GM23338 (cell line): ENCODE measurements at regions not wholly inside any gene's neighbourhood (a gene's known extent, or its start where the extent isn't known, plus 50 kb on each side); places are given as distances from the start of the nearest gene placed in this dataset.

Experiments
- ATAC-seq: fragments of 200-7000 bp; cut with Tn5 transposase; 3 replicates; pipeline ENCODE4 v1.9.1; 2020
- DNase-seq: peaks from one replicate; pipeline ENCODE4 v3.0.0-alpha.2; 2015; ENCODE audit warnings: low spot score
- H2AFZ ChIP-seq: fragments of 200-600 bp; sonication (generic); 2 replicates; pipeline ENCODE4 v1.8.0; 2016; ENCODE audit warnings: antibody characterized with exemption, mild to moderate bottlenecking, moderate library complexity
- H3F3A ChIP-seq: fragments of 200-600 bp; sonication (generic); replicated peaks from 2 replicates; pipeline ENCODE4 v1.8.0; 2017; ENCODE audit warnings: antibody characterized with exemption, mixed run types, low read depth
- H3K27ac ChIP-seq: fragments of 200-600 bp; sonication (generic); 2 replicates; pipeline ENCODE4 v1.6.1; 2016; ENCODE audit warnings: low read depth
- H3K27me3 ChIP-seq: fragments of 200-600 bp; sonication (generic); 2 replicates; pipeline ENCODE4 v1.8.0; 2016; ENCODE audit warnings: mild to moderate bottlenecking, mixed run types, moderate library complexity; ENCODE audit not compliant: insufficient read depth
- H3K36me3 ChIP-seq: fragments of 200-600 bp; sonication (generic); 2 replicates; pipeline ENCODE4 v1.8.0; 2016; ENCODE audit warnings: mild to moderate bottlenecking; ENCODE audit not compliant: insufficient read depth
- H3K4me1 ChIP-seq: fragments of 200-600 bp; sonication (generic); 2 replicates; pipeline ENCODE4 v1.8.0; 2016; ENCODE audit warnings: mild to moderate bottlenecking, moderate library complexity; ENCODE audit not compliant: insufficient read depth
- H3K4me2 ChIP-seq: fragments of 200-600 bp; sonication (generic); 2 replicates; pipeline ENCODE4 v1.7.1; 2017; ENCODE audit warnings: mixed run types
- H3K4me3 ChIP-seq: fragments of 200-600 bp; sonication (generic); 2 replicates; pipeline ENCODE4 v1.6.1; 2016; ENCODE audit warnings: mixed run types
- H3K79me2 ChIP-seq: fragments of 200-600 bp; sonication (generic); replicated peaks from 2 replicates; pipeline ENCODE4 v1.8.0; 2017; ENCODE audit warnings: mild to moderate bottlenecking; ENCODE audit not compliant: insufficient read depth
- H3K9me2 ChIP-seq: fragments of 200-600 bp; sonication (generic); 2 replicates; pipeline ENCODE4 v1.8.0; 2017; ENCODE audit not compliant: insufficient read depth
- H4K20me1 ChIP-seq: fragments of 200-600 bp; sonication (generic); replicated peaks from 2 replicates; pipeline ENCODE4 v1.8.0; 2017; ENCODE audit warnings: mild to moderate bottlenecking; ENCODE audit not compliant: insufficient read depth
- H3K27ac Mint-ChIP-seq: 2 replicates; pipeline ENCODE4 v1.8.0; 2020; ENCODE audit warnings: inconsistent platforms, mild to moderate bottlenecking, moderate library complexity, mixed read lengths
- H3K27me3 Mint-ChIP-seq: 3 replicates; pipeline ENCODE4 v1.8.0; 2022; ENCODE audit warnings: low read depth, mild to moderate bottlenecking, moderate library complexity, mixed read lengths, inconsistent platforms; ENCODE audit not compliant: insufficient read depth, poor library complexity
- H3K36me3 Mint-ChIP-seq: 3 replicates; pipeline ENCODE4 v1.8.0; 2021; ENCODE audit warnings: low read depth, mild to moderate bottlenecking, inconsistent platforms, moderate library complexity, mixed read lengths
- H3K4me1 Mint-ChIP-seq: 3 replicates; pipeline ENCODE4 v1.8.0; 2020; ENCODE audit warnings: mild to moderate bottlenecking, inconsistent platforms, mixed read lengths
- H3K4me3 Mint-ChIP-seq: 3 replicates; pipeline ENCODE4 v1.8.0; 2021; ENCODE audit warnings: moderate library complexity, mild to moderate bottlenecking, inconsistent platforms, mixed read lengths
- H3K9me3 Mint-ChIP-seq: 3 replicates; pipeline ENCODE4 v1.8.0; 2020; ENCODE audit warnings: moderate library complexity, mild to moderate bottlenecking, inconsistent platforms, mixed read lengths
- EZH2 ChIP-seq: fragments of 200-600 bp; sonication (generic); IDR thresholded peaks from one replicate; pipeline ENCODE4 v1.8.0; 2017; ENCODE audit warnings: antibody characterized with exemption, mild to moderate bottlenecking, low read depth; ENCODE audit not compliant: unreplicated experiment
- NANOG ChIP-seq: IDR thresholded peaks from 2 replicates; pipeline ENCODE4 v1.6.1; 2016; ENCODE audit warnings: antibody characterized with exemption, borderline replicate concordance
- POLR2AphosphoS5 ChIP-seq: IDR thresholded peaks from 2 replicates; pipeline ENCODE4 v1.6.1; 2016; ENCODE audit warnings: antibody characterized with exemption, low read depth
- STAT1 ChIP-seq: IDR thresholded peaks from one replicate; pipeline ENCODE4 v1.6.1; 2016; ENCODE audit warnings: antibody characterized with exemption; ENCODE audit not compliant: unreplicated experiment
- TF ChIP-seq, protein P1 (sequence below): IDR thresholded peaks from 2 replicates; pipeline ENCODE4 v1.6.1; 2016; ENCODE audit warnings: antibody characterized with exemption
- TF ChIP-seq, protein P2 (sequence below): fragments of 250-450 bp; sonication (Bioruptor Pico); IDR thresholded peaks from 2 replicates; pipeline ENCODE4 v1.5.0; 2020; ENCODE audit warnings: mild to moderate bottlenecking, moderate library complexity

- TF ChIP-seq, protein P1, sequence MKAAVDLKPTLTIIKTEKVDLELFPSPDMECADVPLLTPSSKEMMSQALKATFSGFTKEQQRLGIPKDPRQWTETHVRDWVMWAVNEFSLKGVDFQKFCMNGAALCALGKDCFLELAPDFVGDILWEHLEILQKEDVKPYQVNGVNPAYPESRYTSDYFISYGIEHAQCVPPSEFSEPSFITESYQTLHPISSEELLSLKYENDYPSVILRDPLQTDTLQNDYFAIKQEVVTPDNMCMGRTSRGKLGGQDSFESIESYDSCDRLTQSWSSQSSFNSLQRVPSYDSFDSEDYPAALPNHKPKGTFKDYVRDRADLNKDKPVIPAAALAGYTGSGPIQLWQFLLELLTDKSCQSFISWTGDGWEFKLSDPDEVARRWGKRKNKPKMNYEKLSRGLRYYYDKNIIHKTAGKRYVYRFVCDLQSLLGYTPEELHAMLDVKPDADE, result no peak
- TF ChIP-seq EZH2 (no peak), POLR2AphosphoS5 (no peak), NANOG (no peak), STAT1 (no peak)
- TF ChIP-seq, protein P2, sequence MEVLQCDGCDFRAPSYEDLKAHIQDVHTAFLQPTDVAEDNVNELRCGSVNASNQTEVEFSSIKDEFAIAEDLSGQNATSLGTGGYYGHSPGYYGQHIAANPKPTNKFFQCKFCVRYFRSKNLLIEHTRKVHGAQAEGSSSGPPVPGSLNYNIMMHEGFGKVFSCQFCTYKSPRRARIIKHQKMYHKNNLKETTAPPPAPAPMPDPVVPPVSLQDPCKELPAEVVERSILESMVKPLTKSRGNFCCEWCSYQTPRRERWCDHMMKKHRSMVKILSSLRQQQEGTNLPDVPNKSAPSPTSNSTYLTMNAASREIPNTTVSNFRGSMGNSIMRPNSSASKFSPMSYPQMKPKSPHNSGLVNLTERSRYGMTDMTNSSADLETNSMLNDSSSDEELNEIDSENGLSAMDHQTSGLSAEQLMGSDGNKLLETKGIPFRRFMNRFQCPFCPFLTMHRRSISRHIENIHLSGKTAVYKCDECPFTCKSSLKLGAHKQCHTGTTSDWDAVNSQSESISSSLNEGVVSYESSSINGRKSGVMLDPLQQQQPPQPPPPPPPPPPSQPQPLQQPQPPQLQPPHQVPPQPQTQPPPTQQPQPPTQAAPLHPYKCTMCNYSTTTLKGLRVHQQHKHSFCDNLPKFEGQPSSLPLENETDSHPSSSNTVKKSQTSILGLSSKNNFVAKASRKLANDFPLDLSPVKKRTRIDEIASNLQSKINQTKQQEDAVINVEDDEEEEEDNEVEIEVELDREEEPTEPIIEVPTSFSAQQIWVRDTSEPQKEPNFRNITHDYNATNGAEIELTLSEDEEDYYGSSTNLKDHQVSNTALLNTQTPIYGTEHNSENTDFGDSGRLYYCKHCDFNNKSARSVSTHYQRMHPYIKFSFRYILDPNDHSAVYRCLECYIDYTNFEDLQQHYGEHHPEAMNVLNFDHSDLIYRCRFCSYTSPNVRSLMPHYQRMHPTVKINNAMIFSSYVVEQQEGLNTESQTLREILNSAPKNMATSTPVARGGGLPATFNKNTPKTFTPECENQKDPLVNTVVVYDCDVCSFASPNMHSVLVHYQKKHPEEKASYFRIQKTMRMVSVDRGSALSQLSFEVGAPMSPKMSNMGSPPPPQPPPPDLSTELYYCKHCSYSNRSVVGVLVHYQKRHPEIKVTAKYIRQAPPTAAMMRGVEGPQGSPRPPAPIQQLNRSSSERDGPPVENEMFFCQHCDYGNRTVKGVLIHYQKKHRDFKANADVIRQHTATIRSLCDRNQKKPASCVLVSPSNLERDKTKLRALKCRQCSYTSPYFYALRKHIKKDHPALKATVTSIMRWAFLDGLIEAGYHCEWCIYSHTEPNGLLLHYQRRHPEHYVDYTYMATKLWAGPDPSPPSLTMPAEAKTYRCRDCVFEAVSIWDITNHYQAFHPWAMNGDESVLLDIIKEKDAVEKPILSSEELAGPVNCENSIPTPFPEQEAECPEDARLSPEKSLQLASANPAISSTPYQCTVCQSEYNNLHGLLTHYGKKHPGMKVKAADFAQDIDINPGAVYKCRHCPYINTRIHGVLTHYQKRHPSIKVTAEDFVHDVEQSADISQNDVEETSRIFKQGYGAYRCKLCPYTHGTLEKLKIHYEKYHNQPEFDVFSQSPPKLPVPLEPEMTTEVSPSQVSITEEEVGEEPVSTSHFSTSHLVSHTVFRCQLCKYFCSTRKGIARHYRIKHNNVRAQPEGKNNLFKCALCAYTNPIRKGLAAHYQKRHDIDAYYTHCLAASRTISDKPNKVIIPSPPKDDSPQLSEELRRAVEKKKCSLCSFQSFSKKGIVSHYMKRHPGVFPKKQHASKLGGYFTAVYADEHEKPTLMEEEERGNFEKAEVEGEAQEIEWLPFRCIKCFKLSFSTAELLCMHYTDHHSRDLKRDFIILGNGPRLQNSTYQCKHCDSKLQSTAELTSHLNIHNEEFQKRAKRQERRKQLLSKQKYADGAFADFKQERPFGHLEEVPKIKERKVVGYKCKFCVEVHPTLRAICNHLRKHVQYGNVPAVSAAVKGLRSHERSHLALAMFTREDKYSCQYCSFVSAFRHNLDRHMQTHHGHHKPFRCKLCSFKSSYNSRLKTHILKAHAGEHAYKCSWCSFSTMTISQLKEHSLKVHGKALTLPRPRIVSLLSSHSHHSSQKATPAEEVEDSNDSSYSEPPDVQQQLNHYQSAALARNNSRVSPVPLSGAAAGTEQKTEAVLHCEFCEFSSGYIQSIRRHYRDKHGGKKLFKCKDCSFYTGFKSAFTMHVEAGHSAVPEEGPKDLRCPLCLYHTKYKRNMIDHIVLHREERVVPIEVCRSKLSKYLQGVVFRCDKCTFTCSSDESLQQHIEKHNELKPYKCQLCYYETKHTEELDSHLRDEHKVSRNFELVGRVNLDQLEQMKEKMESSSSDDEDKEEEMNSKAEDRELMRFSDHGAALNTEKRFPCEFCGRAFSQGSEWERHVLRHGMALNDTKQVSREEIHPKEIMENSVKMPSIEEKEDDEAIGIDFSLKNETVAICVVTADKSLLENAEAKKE, result no peak
Observed at GRCh38 chr7:17132726-17133125, 165.7 kb upstream of the AHR start (continued).

- no peak overlapping the region for H2AFZ ChIP-seq
- H3K4me1 Mint-ChIP-seq, result peaks cover 6% of the 10 kb centered on the region; the same call in 2 of the 3 replicates
- DNase-seq, result no peak
- H3K27ac ChIP-seq, result no peak overlapping the region
- no peak overlapping the region for H3K27ac Mint-ChIP-seq
- no peaks in the 10 kb centered on the region for H3K9me3 Mint-ChIP-seq
- no peaks in the 10 kb centered on the region for H3K4me1 ChIP-seq
- no peaks in the 10 kb centered on the region for H3K36me3 Mint-ChIP-seq
- no peak overlapping the region for H3K4me3 ChIP-seq
- no peak for ATAC-seq
- no peak overlapping the region for H3K4me2 ChIP-seq
- no peaks in the 10 kb centered on the region for H3K36me3 ChIP-seq
- no peak overlapping the region for H3K4me3 Mint-ChIP-seq
- no peaks in the 10 kb centered on the region for H4K20me1 ChIP-seq
- H3F3A ChIP-seq, result no peaks in the 10 kb centered on the region
- no peaks in the 10 kb centered on the region for H3K27me3 ChIP-seq
- H3K27me3 Mint-ChIP-seq, result no peaks in the 10 kb centered on the region
- H3K9me2 ChIP-seq, result no peaks in the 10 kb centered on the region
- no peaks in the 10 kb centered on the region for H3K79me2 ChIP-seq
- no peak for TF ChIP-seq POLR2AphosphoS5
- TF ChIP-seq, protein P2, result no peak
Observed at GRCh38 chr7:17133977-17134376, 164.5 kb upstream of the AHR start.
